B cell (primary cell): ENCODE measurements at regions not wholly inside any gene's neighbourhood (a gene's known extent, or its start where the extent isn't known, plus 50 kb on each side); places are given as distances from the start of the nearest gene placed in this dataset.

Experiments used
- ATAC-seq: fragments of 200-7000 bp; cut with Tn5 transposase; one replicate; pipeline ENCODE4 v1.10.0; 2021; ENCODE audit warnings: low read depth, mild to moderate bottlenecking, moderate number of reproducible peaks, moderate library complexity
- CTCF ChIA-PET: fragments of 350-600 bp; sonication (Branson Sonifier 250); formaldehyde crosslinking; loops from one replicate; lab custom pipeline; 2021; ENCODE audit warnings: antibody characterized with exemption, inconsistent platforms; lab: Charles Lee
- POLR2A ChIA-PET: fragments of 350-600 bp; sonication (Branson Sonifier 250); formaldehyde crosslinking; loops from one replicate; lab custom pipeline; 2021; ENCODE audit warnings: antibody characterized with exemption; lab: Charles Lee
- DNase-seq: peaks from one replicate; pipeline ENCODE4 v3.0.0; 2013
- H2AFZ ChIP-seq: 2 replicates; pipeline ENCODE4 v1.6.1; 2012; ENCODE audit warnings: mild to moderate bottlenecking, low read depth, low read length; ENCODE audit not compliant: insufficient read depth, poor library complexity, severe bottlenecking
- H3K27ac ChIP-seq, 2 donors: 1 replicate in 1 of 2; 2 replicates in 1 of 2; pipeline ENCODE4 v1.5.1; 2012 to 2013; ENCODE audit warnings: low read length in 2 of 2, mild to moderate bottlenecking in 2 of 2, moderate library complexity in 1 of 2
- H3K27me3 ChIP-seq, 4 experiments: fragments of 200-600 bp in 1 of 4; sonication (generic) in 1 of 4; replicated peaks in 1 of 4; 1 replicate in 2 of 4; 2 replicates in 2 of 4; pipeline versions ENCODE4 v1.6.1 to v1.7.0; 2013 to 2016; ENCODE audit warnings: low read length in 3 of 4, mild to moderate bottlenecking in 2 of 4, mixed read lengths in 1 of 4, moderate library complexity in 1 of 4; ENCODE audit not compliant: insufficient read depth in 4 of 4, control insufficient read depth in 3 of 4; ENCODE audit errors: control extremely low read depth in 1 of 4
- H3K36me3 ChIP-seq, 2 experiments: replicated peaks in 1 of 2; 1 replicate in 1 of 2; 2 replicates in 1 of 2; pipeline versions ENCODE4 v1.6.1 to v1.7.1; 2013; ENCODE audit warnings: low read length in 1 of 2; ENCODE audit not compliant: insufficient read depth in 2 of 2, control insufficient read depth in 1 of 2; ENCODE audit errors: control extremely low read depth in 1 of 2, extremely low read depth in 1 of 2
- H3K4me1 ChIP-seq, 2 donors: fragments of 200-600 bp in 1 of 2; sonication (generic) in 1 of 2; 1 replicate in 1 of 2; 2 replicates in 1 of 2; pipeline versions ENCODE4 v1.5.1 to v1.6.1; 2013 to 2017; ENCODE audit warnings: low read length in 2 of 2; ENCODE audit not compliant: control insufficient read depth in 2 of 2, insufficient read depth in 2 of 2
- H3K4me2 ChIP-seq: replicated peaks from 2 replicates; pipeline ENCODE3; 2012; ENCODE audit warnings: mild to moderate bottlenecking, low read depth, low read length; ENCODE audit not compliant: poor library complexity, severe bottlenecking
- H3K4me3 ChIP-seq, 5 experiments: fragments of 200-600 bp in 1 of 5; sonication (generic) in 1 of 5; 1 replicate in 3 of 5; 2 replicates in 2 of 5; pipeline versions ENCODE4 v1.5.1 to v1.7.0; 2011 to 2016; ENCODE audit warnings: low read length in 4 of 5, mild to moderate bottlenecking in 4 of 5, low read depth in 2 of 5, control low read depth in 1 of 5, moderate library complexity in 1 of 5; ENCODE audit not compliant: insufficient read depth in 1 of 5; ENCODE audit errors: control extremely low read depth in 1 of 5, extremely low read depth in 1 of 5
- H3K79me2 ChIP-seq: fragments of 200-600 bp; sonication (generic); one replicate; pipeline ENCODE4 v1.6.0; 2016; ENCODE audit warnings: low read length; ENCODE audit not compliant: control insufficient read depth, insufficient read depth
- H3K9ac ChIP-seq: fragments of 200-600 bp; sonication (generic); 2 replicates; pipeline ENCODE4 v1.6.1; 2017; ENCODE audit warnings: mild to moderate bottlenecking, low read length, moderate library complexity
- H3K9me3 ChIP-seq, 3 donors: one replicate each; pipeline versions ENCODE4 v1.6.1 to v1.7.1; 2013; ENCODE audit warnings: low read length in 2 of 3; ENCODE audit not compliant: control insufficient read depth in 2 of 3, insufficient read depth in 1 of 3; ENCODE audit errors: control extremely low read depth in 1 of 3
- H4K20me1 ChIP-seq: 2 replicates; pipeline ENCODE4 v1.6.0; 2012; ENCODE audit warnings: mild to moderate bottlenecking, low read length; ENCODE audit not compliant: insufficient read depth, control insufficient read depth, poor library complexity, severe bottlenecking
- H3K27ac Mint-ChIP-seq: one replicate; pipeline ENCODE4 v1.8.0; 2021; ENCODE audit warnings: mixed read lengths
- H3K27me3 Mint-ChIP-seq: one replicate; pipeline ENCODE4 v1.8.0; 2021; ENCODE audit warnings: mixed read lengths
- H3K4me1 Mint-ChIP-seq: one replicate; pipeline ENCODE4 v1.8.0; 2021; ENCODE audit warnings: mixed read lengths
- H3K4me3 Mint-ChIP-seq: one replicate; pipeline ENCODE4 v1.8.0; 2021; ENCODE audit warnings: mixed read lengths
- H3K9me3 Mint-ChIP-seq: one replicate; pipeline ENCODE4 v1.8.0; 2022; ENCODE audit warnings: mixed read lengths; ENCODE audit not compliant: insufficient read depth
- EZH2 ChIP-seq: IDR thresholded peaks from 2 replicates; pipeline ENCODE4 v1.6.1; 2012; ENCODE audit warnings: borderline replicate concordance, low read depth, mild to moderate bottlenecking, moderate library complexity, low read length; ENCODE audit not compliant: insufficient read depth, poor library complexity, severe bottlenecking
- WGBS: methylation state at CpG from one replicate; pipeline ENCODE4 v1.1.5; 2013; ENCODE audit warnings: missing lambda C conversion rate; ENCODE audit not compliant: insufficient coverage; 5-methylcytosine and 5-hydroxymethylcytosine counted together
- intact Hi-C: fragments of 100-400 bp; cut with micrococcal nuclease; formaldehyde crosslinking; loops from one replicate; pipeline ENCODE4 v1.10.0; 2022
- TF ChIP-seq, protein P1 (sequence below): fragments of 200-600 bp; IDR thresholded peaks from one replicate; pipeline ENCODE4 v1.8.0; 2022; ENCODE audit warnings: antibody characterized with exemption, mild to moderate bottlenecking

DNA sequence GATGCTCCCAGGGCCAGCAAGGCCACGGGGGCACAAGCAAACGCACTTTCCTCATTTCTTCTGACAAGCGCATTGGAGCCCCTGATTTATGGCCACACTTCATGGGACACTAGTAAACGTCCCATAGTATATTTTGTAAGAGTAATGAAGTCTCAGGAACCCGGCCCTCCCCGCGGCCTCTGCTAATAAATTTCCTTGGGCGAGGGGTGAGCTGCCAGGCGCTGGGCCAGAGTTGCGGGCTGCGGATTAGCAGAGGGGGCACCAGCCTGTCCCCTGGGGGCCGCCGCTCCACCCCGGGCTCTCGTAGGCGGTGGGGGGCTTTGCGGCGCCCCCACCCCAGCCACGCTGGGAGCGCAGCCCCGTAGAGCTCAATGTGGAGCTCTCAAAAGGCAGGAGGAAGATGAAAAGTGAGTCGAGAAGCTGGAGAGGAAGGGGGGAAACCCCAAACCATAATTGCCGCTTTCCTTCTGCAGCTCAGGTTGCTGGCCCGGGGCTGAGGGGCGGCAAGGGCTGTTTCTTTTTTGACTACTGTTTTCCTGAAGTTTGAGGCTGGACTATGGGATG lies 173.6 kb downstream of the CDC5L start:
- Mint-ChIP-seq H3K27ac (no peak overlapping the region), H3K4me3 (no peak overlapping the region), H3K9me3 (no peaks in the 10 kb centered on the region), H3K4me1 (peaks cover 8% of the 10 kb centered on the region), H3K27me3 (peaks cover 32% of the 10 kb centered on the region)
- Histone ChIP-seq H3K9me3 (no peaks in the 10 kb centered on the region), H3K9ac (no peak overlapping the region), H3K79me2 (no peaks in the 10 kb centered on the region), H3K4me2 (peak overlapping the region; percentile 35), H3K36me3 (no peaks in the 10 kb centered on the region), H3K27ac (no peak overlapping the region), H3K4me1 (peaks cover 0 to 3% of the 10 kb centered on the region in 2 donors), H3K27me3 (peaks cover 0 to 26% (median 8%) of the 10 kb centered on the region in 4 experiments), H2AFZ (peak overlapping the region; percentile 49), H4K20me1 (no peaks in the 10 kb centered on the region), H3K4me3 (no peak overlapping the region)
- whole genome bisulfite sequencing = 3% methylated on average over 19 of the region's 25 CpGs
- intact Hi-C loops = no loop called here
- ChIA-PET POLR2A (interaction anchor here (0.6 kb wide), 1 partner anchor 1862 kb away, joined by 4 read pairs; no protein-coding TSS in a partner anchor), CTCF (no interaction called here)
- TF ChIP-seq EZH2 = no peak
- TF ChIP-seq, protein P1, sequence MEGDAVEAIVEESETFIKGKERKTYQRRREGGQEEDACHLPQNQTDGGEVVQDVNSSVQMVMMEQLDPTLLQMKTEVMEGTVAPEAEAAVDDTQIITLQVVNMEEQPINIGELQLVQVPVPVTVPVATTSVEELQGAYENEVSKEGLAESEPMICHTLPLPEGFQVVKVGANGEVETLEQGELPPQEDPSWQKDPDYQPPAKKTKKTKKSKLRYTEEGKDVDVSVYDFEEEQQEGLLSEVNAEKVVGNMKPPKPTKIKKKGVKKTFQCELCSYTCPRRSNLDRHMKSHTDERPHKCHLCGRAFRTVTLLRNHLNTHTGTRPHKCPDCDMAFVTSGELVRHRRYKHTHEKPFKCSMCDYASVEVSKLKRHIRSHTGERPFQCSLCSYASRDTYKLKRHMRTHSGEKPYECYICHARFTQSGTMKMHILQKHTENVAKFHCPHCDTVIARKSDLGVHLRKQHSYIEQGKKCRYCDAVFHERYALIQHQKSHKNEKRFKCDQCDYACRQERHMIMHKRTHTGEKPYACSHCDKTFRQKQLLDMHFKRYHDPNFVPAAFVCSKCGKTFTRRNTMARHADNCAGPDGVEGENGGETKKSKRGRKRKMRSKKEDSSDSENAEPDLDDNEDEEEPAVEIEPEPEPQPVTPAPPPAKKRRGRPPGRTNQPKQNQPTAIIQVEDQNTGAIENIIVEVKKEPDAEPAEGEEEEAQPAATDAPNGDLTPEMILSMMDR = no peak
- ATAC-seq = no peak
- DNase-seq = no peak

DNA sequence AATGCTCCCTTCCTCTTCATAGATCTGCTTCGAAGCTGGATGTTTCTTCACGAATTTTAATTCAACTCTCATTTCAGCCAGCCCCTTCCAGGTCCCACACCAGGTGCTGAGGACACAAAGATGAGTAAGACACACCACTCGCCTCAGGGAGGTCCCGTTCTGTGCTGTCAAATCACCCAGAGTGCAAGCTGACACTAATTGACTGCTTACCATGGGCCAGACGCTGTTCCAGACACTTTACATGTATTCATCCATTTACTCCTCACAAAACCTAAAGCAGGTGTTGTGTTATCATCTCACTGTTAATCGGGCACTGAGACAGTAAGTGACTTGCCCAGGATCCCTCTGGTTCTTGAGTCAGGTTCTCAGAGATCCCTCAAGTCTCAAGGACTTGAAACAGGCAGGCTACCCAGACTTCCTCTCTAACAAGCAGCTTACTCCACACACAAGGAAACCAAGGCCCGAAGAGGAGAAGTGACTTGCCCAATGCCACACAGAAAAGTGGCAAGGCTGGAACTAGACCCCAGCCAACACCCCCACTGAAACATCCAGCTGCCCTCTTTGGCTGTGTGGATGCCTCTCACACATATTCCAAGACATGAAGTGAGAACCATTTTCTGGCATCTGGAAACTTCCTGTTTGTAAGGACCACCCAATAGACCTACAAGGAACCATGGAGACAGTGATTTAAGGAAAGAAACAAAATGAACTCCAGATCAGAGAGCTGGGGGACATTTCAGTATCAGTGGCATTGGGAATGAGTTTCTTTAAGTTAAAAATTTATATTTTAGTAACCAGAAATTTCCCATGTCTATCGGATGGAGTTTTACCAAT lies 174.5 kb downstream of the CDC5L start:
- no peak overlapping the region for H3K4me3 ChIP-seq

More for the DNA sequence above, 174.5 kb downstream of the CDC5L start:
- Histone ChIP-seq H3K27me3 (peaks cover 0 to 26% (median 8%) of the 10 kb centered on the region in 4 experiments), H3K36me3 (no peaks in the 10 kb centered on the region), H3K4me2 (no peak overlapping the region), H3K4me1 (peaks cover 0 to 3% of the 10 kb centered on the region in 2 donors), H3K9ac (no peak overlapping the region), H4K20me1 (no peaks in the 10 kb centered on the region), H3K79me2 (no peaks in the 10 kb centered on the region), H2AFZ (no peak overlapping the region), H3K27ac (no peak overlapping the region), H3K9me3 (no peaks in the 10 kb centered on the region)
- no peak for TF ChIP-seq EZH2
- TF ChIP-seq, protein P1 = no peak
- Mint-ChIP-seq H3K4me1 (peaks cover 8% of the 10 kb centered on the region), H3K27ac (no peak overlapping the region), H3K4me3 (no peak overlapping the region), H3K27me3 (peaks cover 32% of the 10 kb centered on the region), H3K9me3 (no peaks in the 10 kb centered on the region)
- DNase-seq = no peak
- CTCF ChIA-PET = no interaction called here
- ATAC-seq = no peak
- POLR2A ChIA-PET = no interaction called here
- 32% methylated on average over 7 of the region's 8 CpGs for WGBS
- intact Hi-C loops = no loop called here
